ENCODE measurements at regions not wholly inside any gene's neighbourhood (a gene's known extent, or its start where the extent isn't known, plus 50 kb on each side); places are given as distances from the start of the nearest gene placed in this dataset.

GRCh38 chr7:3188946-3189345 lies 112.1 kb upstream of the SDK1 start:
- TF ChIP-seq CTCF (IDR thresholded peaks at IDR 0.05; ENCODE audit: low read depth, low read length): no peak
- no peak for TF ChIP-seq EZH2phosphoT487 (IDR thresholded peaks at IDR 0.05; ENCODE audit: low read depth)
